ENCODE measurements at regions not wholly inside any gene's neighbourhood (a gene's known extent, or its start where the extent isn't known, plus 50 kb on each side); places are given as distances from the start of the nearest gene placed in this dataset.

GRCh38 chr7:121002-121785 is 71.2 kb upstream of the FAM20C start:
- TF ChIP-seq, protein P1, sequence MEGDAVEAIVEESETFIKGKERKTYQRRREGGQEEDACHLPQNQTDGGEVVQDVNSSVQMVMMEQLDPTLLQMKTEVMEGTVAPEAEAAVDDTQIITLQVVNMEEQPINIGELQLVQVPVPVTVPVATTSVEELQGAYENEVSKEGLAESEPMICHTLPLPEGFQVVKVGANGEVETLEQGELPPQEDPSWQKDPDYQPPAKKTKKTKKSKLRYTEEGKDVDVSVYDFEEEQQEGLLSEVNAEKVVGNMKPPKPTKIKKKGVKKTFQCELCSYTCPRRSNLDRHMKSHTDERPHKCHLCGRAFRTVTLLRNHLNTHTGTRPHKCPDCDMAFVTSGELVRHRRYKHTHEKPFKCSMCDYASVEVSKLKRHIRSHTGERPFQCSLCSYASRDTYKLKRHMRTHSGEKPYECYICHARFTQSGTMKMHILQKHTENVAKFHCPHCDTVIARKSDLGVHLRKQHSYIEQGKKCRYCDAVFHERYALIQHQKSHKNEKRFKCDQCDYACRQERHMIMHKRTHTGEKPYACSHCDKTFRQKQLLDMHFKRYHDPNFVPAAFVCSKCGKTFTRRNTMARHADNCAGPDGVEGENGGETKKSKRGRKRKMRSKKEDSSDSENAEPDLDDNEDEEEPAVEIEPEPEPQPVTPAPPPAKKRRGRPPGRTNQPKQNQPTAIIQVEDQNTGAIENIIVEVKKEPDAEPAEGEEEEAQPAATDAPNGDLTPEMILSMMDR (IDR thresholded peaks at IDR 0.05), result no peak
- TF ChIP-seq POLR2A (IDR thresholded peaks at IDR 0.05), result no peak
